NCI-H345 (cell line): ENCODE measurements at regions not wholly inside any gene's neighbourhood (a gene's known extent, or its start where the extent isn't known, plus 50 kb on each side); places are given as distances from the start of the nearest gene placed in this dataset.

ENCODE experiments used
- DNase-seq: peaks from one replicate; lab custom pipeline; 2025; lab: John Stamatoyannopoulos, UW

DNA sequence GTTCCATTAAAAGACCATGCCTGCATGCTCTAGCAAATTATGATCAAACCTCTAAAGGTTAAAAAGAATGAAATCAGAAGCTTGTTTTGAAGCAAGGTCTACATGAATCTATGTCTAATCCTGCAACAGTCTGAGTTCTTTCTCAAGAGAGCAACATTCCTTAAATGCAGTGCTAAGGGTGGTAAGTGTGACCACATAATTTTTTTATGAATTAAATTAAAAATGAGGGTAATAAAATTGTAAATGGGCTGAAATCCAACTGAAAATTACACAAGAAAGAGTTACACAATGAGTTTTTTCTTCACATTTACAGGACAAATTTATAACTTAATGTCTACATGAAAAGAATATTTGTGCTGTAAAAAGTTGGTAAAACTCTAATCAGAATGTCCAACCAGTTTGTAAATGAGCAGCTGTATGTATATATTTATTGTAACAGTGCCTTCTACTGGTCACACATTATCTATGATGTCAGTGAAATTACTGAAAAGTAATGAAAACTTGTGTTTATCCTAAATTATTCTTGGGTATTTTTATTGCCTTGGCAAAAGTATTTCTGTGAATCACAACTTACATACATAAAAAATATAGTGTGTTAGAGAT, 336.3 kb upstream of the PITX2 start:
- DNase-seq, result no peak

DNA sequence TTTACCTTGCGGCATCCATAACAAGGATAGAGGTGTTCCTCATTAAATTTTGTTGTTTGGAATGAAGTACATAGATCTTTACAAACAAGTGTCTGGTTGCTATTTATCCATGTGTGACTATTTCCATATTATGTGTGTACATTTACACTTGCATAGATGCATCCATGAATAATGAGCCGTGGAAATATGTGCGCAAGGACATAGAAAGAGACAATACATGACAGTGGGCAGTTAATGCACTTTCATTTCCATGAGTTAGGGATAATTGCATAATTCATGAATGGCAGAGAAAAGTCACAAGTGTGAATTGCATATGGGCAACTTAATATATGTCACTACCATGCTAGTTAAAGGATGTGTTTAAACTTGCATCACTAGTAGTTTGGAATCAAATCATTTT, 338.2 kb upstream of the PITX2 start:
- no peak for DNase-seq

DNA sequence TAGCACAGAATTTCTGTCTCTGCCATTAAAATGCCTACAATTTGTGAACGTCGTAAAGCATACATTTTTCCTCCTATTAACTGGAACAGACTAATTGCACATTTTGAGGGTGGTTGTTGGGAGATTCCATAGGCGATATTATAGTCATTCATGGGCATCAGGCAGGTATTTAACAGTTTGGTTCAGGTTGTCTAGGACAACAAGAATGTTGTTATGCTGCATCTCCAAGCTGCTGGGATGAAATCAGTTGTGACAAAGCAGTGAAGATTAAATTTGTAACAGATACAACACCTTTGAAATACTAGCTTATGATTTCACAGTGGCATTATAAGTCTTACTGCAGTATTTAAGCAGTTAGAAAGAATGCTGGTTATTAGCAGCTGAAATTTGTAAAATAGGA, 339.7 kb upstream of the PITX2 start:
- no peak for DNase-seq

DNA sequence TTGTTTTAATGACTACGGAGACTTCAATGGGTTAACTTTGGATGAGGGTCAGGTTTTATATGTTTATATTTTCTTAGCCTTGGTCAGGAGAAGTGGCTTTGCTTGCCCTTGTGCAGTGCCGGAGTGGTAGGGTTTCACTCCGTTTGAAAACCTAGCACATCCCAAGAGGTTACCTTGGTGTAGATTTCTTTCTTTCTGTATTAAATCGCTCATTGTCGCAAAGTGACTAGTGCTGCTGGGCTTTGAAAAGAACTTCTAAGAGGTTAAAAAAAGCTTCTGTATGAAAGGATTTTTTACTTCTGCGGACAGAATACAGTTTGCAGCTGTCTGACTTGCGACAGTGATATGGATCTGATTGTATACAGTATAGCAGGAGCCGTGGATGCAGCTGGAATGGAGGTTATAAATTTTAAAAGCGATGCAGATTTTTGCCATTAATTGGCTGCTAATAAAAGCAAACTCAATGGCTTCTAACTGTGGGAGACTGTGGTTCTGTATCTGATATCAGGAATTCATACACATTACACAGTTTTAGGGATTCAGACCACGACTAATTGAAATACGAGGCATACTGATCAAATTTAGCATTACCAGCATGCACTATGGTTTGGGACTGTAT, 340.9 kb upstream of the PITX2 start:
- DNase-seq, result no peak

DNA sequence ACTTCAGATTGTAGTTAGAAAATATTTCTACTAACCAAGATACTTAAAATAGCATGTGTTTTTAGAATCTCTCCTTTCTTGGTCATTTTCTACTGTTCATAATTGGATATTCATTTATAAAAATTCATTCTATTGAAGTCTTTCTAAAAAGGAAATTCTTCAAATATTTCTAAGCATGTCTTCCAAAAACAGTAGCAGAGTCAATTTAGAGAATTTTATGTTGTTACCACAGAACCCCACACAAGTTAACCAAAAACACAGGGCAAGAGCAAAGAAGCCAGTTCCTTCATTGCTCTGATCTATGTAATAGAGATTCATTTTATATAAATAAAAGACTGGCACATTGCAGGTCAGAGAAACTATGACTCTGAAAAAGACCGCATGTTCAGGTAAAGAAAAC, 345.1 kb upstream of the PITX2 start:
- no peak for DNase-seq

DNA sequence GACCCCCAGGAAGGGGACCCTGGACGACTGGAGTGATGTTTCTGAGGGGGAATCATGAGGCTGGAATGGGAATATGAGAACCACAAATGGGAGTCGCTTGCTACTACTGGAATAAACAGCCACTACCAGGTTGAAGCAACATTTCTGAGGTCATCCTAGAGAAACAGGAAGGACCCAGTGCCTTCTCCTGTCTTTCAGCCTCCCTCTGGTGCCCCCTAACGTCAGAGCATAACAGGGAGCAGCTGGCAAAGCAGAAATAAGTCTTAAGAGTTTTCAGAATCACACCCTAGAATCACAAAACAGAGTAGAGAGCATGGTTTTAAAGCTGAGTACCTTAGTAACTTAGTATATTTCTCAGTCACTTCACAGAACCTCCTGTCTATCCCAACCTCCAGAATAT, 347.8 kb upstream of the PITX2 start:
- DNase-seq, result peak; percentile 1

DNA sequence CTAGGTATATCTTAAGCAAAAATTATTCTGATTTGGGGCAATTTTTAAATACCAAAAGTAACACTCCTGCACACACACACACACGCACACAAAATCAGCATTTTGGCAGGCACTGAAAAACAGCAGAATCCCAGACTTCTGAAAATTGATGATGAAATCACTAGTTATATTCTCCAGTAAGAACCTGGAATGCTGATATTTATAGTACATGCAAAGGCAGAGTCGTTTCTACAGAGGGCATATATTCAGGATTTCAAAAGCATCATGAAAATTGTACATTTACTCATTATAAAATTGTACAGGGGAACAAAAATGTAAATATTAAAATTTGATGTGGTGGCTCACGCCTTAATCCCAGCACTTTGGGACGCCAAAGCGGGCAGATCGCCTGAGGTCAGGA, 352.5 kb upstream of the PITX2 start:
- no peak for DNase-seq

DNA sequence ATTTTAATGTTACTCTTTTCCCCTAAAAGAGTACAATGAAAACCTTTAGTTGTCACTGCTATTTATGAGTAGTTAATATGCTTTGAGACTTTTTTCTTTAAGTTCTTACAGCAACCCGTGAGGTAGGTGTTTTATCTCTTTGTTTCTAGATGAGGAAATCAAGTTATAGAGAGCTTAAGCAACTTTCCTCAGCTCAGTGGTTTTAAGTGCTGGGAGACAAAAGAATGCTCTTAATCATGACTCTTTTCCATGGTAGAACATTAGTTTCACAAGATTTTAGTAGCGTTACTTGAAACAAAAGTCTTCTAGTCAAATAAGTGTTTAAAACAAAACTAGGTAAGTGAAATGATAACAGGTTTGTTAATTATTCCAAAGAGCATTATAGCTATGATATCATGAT, 354.7 kb upstream of the PITX2 start:
- no peak for DNase-seq

DNA sequence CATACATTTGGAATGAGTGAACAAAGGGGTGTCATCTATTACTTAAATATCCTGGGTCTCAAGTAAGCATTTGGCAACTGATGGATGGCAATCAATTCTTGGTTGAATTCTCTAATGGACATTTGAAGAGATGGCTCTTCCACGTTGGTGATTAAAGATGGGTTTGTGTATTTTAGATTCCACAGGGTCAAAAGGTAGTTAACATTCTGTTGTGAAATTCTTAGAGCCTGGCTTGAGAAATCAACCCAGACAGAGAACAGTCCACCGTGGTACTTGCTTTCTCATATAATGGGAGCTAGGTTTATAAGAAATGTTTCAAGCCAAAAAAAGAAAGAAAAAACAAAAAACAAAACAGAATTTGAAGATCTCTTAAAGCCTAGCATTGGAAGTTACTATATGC, 355.9 kb upstream of the PITX2 start:
- no peak for DNase-seq

DNA sequence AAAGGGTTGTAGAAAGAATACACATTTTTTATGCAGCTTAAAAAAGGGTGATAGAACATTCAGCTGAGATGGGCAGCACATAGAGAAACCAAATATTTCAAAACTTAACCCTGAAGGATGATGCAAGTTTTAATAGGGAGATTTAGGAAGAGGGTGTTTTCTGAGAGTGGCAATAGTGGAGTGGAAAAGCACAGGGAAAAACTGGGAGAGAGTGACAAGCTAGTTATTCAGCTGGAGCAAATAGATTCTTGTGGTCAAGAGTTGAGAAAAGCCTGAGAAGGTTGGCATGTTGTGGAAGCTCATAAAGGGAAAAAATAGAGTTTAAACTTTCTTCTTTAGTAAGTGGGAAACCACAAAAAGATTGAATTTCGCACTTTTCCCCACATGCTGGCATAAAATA, 359.6 kb upstream of the PITX2 start:
- no peak for DNase-seq

DNA sequence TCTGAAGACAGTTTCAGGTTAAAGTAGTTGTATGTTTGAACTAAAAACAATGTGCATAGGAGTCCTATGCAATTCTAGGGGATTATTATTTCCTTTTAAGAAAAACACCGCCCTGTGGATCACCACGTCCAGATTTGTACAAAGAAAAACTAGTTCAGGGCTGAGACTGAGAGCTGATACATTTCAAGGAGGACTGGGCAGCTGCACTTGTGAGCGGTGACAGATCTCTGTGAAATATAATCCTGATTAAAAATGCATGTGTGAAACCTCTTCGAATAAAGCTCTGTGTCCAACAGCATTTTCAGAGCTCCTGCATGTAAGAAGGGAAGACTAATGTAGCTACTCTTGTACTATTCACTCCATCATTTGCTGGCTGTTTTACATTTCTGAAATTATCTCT, 365.8 kb upstream of the PITX2 start:
- DNase-seq, result no peak

DNA sequence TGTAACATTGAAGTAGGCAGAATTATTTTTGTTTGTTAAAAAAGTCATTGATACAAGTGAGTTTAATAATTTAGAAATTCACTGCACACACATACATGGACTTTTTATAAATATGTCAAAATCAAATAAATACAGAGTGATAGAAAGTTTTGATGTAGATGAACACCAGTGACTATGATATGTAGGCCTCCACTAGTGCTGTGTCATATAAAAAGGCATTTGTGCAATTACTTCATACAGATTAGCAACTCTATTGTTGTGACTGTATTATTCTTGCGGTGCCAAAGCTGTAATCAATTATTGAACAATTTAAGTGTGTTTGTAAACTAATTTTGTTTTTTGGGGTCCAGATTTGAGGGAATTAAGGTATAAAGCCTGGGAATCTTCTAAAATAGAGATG, 366.2 kb upstream of the PITX2 start:
- no peak for DNase-seq

DNA sequence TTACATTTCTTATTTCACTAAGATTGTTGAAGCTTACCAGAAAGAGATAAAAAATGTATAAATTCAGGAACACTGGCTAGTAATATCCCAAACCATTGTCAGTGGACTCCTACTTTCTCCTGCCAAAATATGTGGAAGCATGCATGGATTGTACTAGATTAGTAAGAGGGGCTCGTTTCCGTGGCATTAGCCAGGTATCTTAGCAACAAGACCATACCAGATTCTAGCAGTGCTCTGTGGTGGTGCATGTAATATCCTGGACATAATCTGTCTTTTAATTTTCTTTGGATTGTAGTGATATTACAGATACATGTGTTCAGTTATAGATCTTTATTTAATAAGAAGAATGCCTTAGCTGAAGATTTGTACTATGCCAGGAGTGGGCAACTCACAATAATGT, 371.9 kb upstream of the PITX2 start:
- no peak for DNase-seq

DNA sequence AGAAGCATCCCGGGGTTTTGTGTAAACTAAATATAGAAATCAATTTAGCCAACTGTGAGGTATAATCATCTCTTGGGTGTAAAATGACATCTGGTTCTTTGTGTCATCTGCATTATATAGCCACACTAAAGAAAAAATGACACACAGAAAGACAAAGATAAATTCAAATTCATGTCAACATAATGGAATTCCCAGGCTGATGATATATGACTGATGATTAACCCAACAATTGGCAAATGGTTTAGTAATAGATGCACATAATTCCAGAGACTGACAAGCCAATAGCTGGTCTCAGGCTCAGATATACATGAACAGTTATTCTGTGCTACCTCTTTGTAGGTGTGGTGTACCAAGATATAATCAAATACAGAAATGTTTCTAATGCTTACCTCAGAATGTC, 375.4 kb upstream of the PITX2 start:
- no peak for DNase-seq

DNA sequence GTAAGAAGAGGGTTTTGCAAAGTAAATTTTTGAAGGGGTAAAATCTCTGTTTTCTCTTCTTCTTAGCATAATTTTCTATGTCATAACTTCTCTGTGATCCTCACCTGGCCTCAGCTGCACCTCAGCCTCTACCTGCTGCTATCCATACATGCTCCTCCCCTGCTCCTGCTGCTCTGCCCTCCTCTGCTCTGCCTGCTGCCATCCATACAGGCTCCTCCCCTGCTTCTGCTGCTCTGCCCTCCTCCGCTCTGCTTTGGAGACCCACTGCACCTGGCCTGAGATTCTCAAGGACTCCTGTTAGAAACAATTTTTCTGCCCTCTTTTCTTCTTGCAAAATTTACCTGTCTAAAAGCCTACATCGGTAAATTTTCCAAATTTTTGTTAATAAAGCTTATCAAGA, 388.6 kb upstream of the PITX2 start:
- DNase-seq, result no peak

DNA sequence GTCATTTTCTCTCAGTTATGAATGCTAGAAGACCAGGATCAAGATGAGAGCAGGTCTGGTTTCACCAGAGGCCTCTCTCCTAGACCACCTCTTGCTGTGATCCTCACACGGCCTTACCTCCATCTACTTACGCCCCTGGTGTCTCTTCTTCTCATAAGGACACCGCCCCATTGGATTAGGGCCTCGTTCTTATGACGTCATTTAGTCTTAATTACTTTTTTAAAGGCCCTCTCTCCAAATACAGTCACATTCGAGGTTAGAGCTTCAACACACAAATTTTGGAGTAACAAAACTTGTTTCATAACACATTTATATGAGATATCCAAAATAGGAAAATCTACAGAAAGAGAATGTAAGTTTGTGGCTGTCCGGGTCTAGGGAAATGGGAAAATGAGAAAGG, 391.0 kb upstream of the PITX2 start:
- no peak for DNase-seq

DNA sequence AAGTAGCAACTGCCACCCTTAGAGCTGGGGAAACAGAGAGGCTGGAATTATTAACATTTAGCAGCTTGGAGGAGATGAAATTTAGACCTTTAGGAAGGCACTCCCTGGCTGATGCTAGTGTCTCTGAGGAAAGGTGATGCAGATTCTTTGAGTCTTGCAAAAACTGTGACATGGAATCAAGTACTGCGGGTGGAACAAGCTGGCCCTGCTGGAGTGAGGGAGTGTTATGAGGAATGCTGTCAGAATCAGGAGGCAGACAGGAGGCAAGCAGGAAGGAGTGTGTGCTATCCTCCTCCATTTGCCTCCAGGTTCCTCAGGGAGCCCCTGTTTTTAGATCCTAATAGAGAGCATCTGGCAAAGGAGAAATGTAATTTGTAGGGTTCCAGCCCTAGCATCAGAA, 391.7 kb upstream of the PITX2 start:
- no peak for DNase-seq

DNA sequence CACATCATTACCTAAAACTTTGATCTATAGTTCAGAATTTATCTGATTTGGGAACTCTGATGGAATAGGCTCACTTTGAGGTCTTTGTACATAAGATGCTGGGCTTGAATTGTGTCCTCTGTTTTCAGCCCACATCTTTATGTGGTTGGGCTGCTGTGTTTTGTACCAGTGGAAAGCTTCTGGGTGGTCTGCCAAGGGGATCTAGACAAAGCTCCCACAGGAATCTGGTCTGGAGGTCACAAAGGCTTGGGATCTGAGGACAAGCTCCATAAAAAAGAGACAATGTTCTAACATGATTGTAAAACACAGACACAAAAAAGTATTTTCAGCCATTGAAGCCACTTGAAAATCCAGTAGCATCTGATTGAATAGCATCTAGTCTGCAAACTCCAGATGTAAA, 393.5 kb upstream of the PITX2 start:
- DNase-seq, result no peak

DNA sequence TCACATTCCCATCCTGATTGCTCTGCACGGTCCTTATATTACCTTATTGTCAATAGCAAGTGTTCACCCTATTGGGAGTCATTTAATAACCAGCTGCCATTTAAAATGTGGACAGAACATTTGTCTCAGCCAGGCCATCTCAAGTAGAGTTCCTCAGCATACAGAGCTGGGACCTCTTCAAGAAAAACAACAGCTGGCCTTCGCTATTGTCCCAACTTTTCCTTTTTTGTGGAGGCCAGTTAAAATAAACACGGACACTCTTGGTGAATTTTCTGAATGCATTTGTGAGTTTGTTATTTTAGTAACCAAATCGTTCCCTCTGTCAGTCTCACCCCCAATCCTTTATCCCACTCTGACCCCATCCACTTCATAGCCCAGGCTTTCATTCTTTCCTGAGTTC, 395.3 kb upstream of the PITX2 start:
- DNase-seq, result no peak

DNA sequence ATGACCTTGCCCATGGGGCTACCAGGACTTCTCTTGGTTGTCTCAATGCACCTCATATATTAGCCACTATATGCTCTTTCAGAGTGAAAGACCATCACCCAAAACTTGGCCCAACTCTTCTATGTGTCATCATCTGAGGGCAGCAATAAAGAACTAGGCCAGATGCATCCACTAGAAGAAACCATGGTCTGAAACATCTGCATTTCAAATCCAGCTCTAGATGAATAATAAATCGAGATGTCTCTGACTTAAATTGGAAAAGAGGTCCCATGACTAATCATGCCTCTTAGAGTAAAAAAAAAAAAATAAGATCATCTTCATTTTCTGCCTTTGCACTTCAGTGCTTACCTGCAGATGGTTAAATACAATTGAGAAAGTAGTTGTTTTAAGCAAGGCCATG, 397.6 kb upstream of the PITX2 start:
- no peak for DNase-seq

DNA sequence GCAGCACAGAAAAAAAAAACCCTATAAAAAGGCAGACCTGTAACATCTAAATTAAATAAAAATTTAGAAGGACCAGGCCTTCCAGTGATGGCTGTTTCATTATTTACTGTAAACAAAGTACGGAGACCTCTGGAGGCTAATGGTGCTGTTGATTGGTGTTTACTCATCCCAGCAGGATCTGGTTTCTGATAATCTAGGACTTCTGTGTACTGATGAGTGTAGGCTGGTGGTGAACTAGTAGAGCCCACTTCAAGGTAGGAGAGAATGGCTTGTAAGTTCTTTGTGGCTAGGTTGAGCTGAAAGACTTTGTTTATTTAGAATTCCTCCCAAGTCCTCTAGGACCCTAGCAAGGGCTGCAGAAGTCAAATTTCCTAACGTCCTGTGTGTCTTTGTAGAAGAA, 398.1 kb upstream of the PITX2 start:
- peak; percentile 23 for DNase-seq

DNA sequence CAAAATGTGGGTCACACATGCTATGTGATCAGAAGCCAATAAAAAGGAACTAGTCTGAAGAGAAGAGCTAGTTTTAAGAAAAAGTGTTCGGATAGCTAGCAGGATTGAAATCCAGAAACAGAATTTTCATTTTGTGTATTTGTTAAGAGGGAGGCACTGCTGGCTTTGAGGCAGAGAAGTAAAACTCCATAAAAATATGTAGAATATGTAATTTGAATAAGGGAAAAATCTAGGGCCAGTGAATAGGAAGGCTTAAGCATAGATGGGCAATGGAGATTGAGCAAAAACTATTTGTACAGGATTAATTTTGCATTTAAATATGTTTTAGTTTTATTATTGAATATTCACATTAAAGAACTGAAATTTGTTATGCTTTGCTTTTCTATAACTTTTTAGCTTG, 399.9 kb upstream of the PITX2 start:
- no peak for DNase-seq

DNA sequence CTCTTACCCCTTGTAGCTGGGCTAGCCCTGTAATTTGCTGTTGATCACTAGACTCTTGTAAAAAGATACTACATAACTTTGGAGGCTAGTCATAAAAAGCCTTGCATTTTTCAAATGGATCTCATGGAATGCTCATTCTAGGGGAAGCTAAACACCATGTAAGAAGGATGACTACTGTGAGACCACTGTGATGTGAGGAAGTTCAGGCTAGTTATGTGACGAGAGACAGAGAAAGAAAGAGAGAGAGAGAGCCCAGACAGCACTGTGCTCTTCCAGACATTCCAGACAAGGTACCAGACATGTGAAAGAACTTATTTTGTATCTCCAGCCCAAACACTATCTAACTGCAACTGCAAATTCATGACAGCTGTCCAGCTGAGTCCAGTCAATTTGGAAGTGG, 404.6 kb upstream of the PITX2 start:
- DNase-seq, result no peak

DNA sequence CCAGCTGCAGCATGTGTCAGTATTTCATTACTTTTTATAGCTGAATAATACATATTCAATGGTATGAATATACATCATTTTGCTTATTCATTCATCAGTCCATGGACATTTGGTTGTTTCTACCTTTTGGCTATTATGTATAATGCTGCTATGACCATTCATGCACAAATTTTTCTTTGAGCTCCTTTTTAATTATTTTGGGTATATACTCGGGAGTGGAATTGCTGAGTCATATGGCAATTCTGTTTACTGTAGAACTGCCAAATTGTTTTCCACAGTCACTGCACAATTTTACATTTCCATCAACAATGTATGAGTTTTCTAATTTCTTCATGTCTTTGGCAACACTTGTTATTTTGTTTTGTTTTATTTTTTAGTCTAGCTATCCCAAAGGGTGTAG, 405.9 kb upstream of the PITX2 start:
- no peak for DNase-seq
